Smooth muscle cell of the brain vasculature (primary cell): ENCODE measurements at regions not wholly inside any gene's neighbourhood (a gene's known extent, or its start where the extent isn't known, plus 50 kb on each side); places are given as distances from the start of the nearest gene placed in this dataset.
A peak's percentile ranks its signal among the peaks of the same experiment; 100 is the strongest.
"Not testable (repeated sequence)": the region's sequence is repeated elsewhere in the genome, so short reads cannot be mapped to it uniquely, and the experiment has no call there.

ENCODE experiments used
- DNase-seq: peaks from one replicate; pipeline ENCODE4 v3.0.0-alpha.2; 2012; ENCODE audit warnings: low read depth, low spot score

DNA sequence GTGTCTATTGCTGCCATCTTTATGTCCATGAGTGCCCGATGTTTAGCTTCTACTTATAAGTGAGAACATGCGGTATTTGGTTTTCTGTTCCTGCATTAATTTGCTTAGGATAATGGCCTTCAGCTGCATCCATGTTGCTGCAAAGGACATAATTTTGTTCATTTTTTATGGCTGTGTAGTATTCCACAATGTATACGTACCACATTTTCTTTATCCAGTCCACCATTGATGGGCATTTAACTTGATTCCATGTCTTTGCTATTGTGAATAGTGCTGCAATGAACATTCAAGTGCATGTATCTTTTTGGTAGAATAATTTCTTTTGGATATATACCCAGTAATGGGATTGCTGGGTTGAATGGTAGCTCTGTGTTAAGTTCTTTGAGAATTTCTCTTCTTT, 376.3 kb upstream of the PROK2 start:
- DNase-seq: not testable (repeated sequence)

GRCh38 chr3:72160351-72160750, 375.4 kb upstream of the PROK2 start:
- DNase-seq: no peak

GRCh38 chr3:72159487-72159886, 374.5 kb upstream of the PROK2 start:
- DNase-seq: no peak

GRCh38 chr3:72158639-72159326, 373.8 kb upstream of the PROK2 start:
- DNase-seq: no peak

DNA sequence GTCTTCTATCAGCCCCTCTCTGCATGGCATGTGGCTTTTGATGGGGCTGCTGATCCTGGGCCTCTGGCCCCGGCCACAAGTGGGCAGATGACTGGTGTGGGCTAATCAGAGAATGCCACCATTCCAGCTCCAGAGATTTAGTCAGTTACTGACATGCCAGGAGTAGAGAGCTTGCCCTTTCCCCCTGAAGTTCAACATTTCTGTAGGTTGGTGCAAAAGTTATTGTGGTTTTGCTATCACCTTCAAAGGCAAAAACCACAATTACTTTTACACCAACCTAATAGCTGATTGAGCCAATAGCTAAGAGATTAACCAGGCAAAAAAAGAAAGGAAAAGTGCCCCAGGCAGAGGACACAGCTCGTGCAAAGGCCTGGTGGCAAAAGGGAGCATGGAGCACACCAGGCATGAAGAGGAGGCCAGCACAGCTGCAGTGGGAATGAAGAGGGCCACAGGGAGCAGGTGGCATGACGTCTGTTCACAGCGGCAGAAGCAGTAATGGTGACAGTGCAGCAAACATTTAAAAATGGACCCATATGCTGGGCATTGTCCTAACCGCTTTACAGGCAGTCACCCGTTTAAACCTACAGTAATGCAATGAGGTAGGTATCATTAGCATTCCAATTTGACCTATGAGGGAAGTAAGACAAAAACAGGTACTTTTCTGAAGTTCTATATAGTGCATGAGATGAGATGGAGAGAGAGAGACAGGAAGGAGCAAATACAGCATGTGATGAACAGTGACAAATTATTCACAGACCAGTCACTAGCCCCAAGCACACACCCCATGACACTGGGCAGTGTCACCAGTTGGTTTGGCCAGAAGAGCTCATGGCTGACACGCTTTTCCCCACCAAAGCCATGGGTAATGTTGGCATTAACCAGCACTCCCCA, 373.0 kb upstream of the PROK2 start:
- DNase-seq: no peak

DNA sequence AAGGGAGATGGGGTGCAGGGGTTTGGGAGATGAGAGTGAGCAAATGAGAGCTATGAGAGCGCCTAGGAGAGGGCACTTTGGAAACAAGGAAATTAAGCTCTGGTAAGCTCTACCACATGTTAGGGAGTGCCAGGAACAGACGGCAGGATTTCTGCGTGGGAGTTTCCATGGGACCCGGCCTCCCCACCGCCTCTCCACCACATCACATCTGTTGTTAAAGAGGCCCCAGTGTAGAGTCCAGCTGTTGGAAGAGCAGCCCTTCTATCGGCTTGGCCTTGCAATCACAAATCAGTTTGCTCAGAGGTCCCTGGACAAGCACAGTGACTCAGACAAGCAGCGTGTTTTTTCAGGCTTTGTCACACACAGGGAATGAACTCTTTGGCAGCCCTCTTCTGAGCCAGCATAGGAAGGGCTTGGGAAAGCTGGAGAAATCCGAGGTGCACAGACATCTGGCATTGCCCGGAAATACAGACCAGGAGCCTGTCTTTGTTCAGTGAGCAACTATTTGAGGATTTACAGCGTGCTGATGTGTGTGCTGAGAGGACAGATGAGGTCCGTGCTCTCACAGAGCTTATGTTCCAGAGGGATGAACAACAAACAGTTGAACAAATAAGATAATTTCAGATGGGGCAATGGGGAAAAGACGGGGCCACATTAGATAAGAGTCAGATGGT, 370.6 kb upstream of the PROK2 start:
- DNase-seq: peak; percentile 78

DNA sequence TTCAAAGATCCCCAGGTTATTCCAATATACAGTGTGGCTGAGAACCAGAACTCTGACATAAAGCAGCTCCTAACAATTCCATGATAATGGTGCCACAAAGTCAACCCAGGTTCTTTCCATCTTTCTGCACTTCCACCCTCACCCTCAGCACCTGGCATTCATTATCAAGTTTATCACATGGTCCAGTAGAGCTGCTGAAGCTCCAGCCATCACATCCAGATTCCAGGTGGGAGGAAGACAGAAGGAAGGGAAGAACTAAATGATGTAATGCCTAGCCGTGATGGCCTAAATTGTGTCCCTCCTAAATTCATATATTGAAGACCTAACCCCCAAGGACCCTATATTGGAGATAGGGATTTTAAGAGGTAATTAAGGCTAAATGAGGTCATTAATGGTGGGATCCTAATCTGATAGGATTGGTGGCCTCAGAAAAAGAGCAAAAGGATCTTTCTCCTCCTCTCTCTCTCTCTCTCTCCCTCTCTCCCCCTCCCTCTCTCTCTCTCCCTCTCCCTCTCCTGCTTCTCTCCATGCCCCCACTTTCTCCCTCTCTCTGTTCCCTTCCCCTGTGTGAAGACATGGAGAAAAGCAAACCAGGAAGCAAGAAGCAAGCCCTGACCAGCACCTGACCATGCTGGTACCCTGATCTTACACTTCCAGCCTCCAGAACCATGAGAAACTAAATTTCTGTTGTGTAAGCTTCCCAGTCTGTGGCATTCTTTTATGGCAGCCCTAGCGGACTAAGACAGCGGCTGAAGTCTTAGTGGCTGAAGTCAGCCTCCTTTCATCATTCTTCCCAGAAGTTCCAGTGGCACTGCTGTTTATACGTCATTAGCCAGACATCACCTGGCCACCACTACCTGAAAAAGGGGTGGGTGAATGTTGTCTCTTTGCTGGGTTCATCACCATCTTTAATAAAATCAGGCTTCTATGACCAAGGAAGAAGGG, 369.7 kb upstream of the PROK2 start:
- no peak for DNase-seq

DNA sequence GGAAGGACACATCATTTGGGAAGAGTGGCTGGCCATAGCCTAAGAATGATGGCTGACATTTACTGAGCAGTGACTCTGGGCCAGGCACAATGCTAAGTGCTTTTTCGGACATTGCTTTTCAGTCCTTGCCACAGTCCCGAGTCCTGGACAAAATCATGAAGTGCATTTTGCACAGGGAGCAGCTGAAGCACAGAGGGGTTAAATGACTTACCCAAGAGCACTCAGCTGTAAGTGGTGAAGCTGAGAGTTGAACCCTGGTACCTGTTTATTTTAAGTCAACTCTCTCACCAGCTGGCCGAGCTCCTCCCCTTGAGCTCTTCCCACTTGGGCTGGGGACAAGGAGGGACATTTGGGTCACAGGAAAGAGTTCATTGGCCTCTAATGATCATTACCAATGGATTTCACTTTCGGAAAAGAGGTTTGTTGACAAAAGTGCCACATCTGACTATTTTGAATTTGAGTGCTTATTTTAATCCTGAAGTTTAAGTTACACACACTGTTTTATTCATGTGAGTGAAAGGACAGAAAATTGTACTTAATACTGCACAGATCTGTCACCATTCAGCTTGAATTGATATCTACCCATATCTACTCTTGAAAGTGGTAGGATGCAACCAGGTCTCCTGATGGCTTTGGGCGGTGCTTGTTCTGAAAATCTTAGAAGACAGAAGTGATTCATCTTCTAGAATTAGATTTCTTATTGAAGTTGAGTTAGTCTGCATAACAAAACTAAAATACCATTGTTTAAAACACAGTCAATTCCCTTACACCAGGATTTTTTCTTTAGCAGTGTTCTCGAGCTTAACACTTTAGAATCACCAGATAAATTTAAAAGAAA, 368.7 kb upstream of the PROK2 start:
- no peak for DNase-seq

DNA sequence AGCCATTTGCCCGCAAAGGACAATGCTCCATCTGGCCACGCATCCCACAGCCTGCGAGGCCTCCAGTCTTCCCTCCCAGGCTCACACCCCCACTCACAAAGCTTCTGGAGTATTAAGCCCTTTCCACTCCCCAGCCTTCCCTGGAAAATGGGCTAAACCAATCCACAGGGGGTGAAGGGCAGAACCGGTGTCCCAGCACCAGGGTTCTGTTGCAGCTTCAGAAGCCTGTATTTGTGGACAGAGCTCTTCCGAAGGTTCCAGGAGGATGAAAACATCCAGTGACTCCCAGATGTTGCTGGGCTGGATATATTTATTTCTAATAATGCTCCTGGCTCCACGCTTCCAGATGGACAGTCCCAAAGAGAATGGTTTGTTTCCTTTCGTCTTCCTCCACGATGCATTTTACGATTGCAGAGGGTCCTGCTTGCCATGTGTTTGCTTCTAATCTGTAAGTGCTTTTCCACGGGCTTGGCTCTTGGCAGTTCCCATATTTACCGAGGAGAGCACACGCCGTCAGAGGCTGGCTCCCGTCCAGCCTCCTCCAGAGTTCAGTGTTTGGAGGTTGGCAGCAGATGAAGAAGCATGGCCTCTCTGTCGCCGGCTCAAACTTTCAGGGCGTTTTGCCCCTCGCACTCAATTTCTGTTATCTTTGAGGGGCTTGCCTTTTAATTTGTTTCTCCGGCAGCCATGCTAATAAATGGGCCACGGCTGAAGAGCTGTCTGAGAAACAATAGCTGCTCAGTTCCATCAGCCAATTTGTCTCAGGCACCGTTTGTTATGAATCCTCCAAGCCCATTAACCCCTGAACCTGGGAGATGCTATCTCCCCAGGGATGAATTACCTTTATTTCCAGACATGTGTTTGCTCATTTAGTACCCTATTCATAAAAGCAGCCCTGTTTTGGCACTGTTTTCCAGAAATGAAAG, 367.9 kb upstream of the PROK2 start:
- DNase-seq: peak; percentile 50

DNA sequence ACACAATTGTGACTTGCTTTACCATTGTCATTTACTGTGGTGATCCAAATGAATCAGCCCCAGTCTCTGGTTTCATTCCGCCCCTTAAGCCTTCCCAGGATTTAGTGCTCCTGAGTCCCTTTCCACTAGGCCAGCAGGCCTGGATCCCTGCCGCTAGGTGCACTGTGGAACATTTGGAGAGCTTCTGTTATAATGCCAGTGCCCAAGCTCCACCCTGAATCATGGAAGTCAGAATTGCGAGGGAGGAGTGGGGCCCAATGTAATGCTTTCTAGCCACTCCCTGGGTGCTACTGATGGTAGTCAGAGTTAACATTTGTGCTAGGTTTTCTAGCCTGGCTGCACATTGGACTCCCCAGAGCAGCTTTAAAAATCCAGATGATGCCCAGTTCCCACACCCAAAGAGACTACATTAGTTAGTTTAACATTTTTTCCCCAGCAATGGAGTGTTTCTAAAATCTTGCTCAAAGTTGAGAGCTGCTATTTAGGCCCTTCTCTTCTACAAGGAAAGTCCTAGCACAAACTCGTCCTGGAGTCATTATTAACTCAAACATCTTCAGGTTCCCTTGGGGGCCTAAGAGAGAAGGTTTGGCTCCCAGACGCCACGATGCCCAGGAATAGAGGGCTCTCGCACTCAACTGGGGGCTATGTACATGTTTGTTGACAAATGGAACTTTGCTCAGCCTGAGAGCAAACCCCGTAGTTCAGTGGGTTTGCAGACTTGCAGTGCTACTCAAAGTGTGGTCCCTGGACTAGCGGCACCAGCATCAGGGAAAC, 366.7 kb upstream of the PROK2 start:
- DNase-seq: no peak

- DNase-seq: no peak
Observed at GRCh38 chr3:72150634-72151412, 365.9 kb upstream of the PROK2 start.

- DNase-seq: no peak
Observed at GRCh38 chr3:72149645-72150300, 364.8 kb upstream of the PROK2 start.

- no peak for DNase-seq
Observed at GRCh38 chr3:72147600-72147999, 362.7 kb upstream of the PROK2 start.

- DNase-seq: no peak
Observed at GRCh38 chr3:72145506-72146380, 360.8 kb upstream of the PROK2 start.

GRCh38 chr3:72144773-72145505, 360.0 kb upstream of the PROK2 start:
- DNase-seq: no peak
